SK-N-SH (cell line): ENCODE measurements at regions not wholly inside any gene's neighbourhood (a gene's known extent, or its start where the extent isn't known, plus 50 kb on each side); places are given as distances from the start of the nearest gene placed in this dataset.

Experiments used
- CTCF ChIA-PET: fragments of 300-600, 350-600 bp; formaldehyde crosslinking; extraction: SDS; loops from one replicate; lab custom pipeline; 2021; lab: Yijun Ruan, JAX
- POLR2A ChIA-PET: fragments of 350-600 bp; sonication (Branson Sonifier 250); formaldehyde crosslinking; extraction: SDS; loops from one replicate; lab custom pipeline; 2020; ENCODE audit warnings: antibody characterized with exemption, inconsistent platforms; lab: Yijun Ruan, JAX
- DNase-seq: peaks from one replicate; pipeline ENCODE4 v3.0.0; 2012
- H2AFZ ChIP-seq: fragments of 200-600 bp; sonication (generic); 2 replicates; pipeline ENCODE4 v1.8.1; 2016; ENCODE audit warnings: antibody characterized with exemption, mild to moderate bottlenecking, low read depth
- H3F3A ChIP-seq: fragments of 200-600 bp; sonication (generic); replicated peaks from 2 replicates; pipeline ENCODE3; 2016; ENCODE audit warnings: antibody characterized with exemption, mild to moderate bottlenecking; ENCODE audit not compliant: insufficient read depth
- H3K27ac ChIP-seq, 2 experiments: fragments of 200-500 bp in 1 of 2; fragments of 200-600 bp in 1 of 2; sonication (Bioruptor generic) in 1 of 2; sonication (generic), shearing (Covaris generic) in 1 of 2; 2 replicates each; pipeline versions ENCODE4 v1.5.1 to v1.6.1; 2014 to 2016; ENCODE audit warnings: low read depth in 2 of 2, inconsistent platforms in 1 of 2, low read length in 1 of 2, mild to moderate bottlenecking in 1 of 2, mixed read lengths in 1 of 2
- H3K27me3 ChIP-seq: fragments of 200-600 bp; sonication (generic), shearing (Covaris generic); 2 replicates; pipeline ENCODE4 v1.6.1; 2016; ENCODE audit warnings: mixed run types; ENCODE audit not compliant: insufficient read depth
- H3K36me3 ChIP-seq, 2 experiments: fragments of 200-500 bp in 1 of 2; fragments of 200-600 bp in 1 of 2; sonication (Bioruptor generic) in 1 of 2; sonication (generic) in 1 of 2; replicated peaks in 1 of 2; 2 replicates each; pipeline versions ENCODE3 to v1.5.1; 2014 to 2016; ENCODE audit warnings: low read length in 1 of 2, mild to moderate bottlenecking in 1 of 2; ENCODE audit not compliant: insufficient read depth in 2 of 2, control insufficient read depth in 1 of 2
- H3K4me1 ChIP-seq, 2 experiments: fragments of 200-500 bp in 1 of 2; fragments of 200-600 bp in 1 of 2; sonication (Bioruptor generic) in 1 of 2; sonication (generic), shearing (Covaris generic) in 1 of 2; 2 replicates each; pipeline versions ENCODE4 v1.5.1 to v1.6.1; 2014 to 2016; ENCODE audit warnings: low read depth in 1 of 2, low read length in 1 of 2, mixed run types in 1 of 2; ENCODE audit not compliant: insufficient read depth in 2 of 2, control insufficient read depth in 1 of 2
- H3K4me2 ChIP-seq: fragments of 200-600 bp; sonication (generic), shearing (Covaris generic); 2 replicates; pipeline ENCODE4 v1.6.1; 2017; ENCODE audit warnings: mixed run types
- H3K4me3 ChIP-seq, 2 experiments: fragments of 200-500 bp in 1 of 2; fragments of 200-600 bp in 1 of 2; sonication (Bioruptor generic) in 1 of 2; sonication (generic), shearing (Covaris generic) in 1 of 2; 2 replicates each; pipeline versions ENCODE4 v1.5.1 to v1.8.1; 2014 to 2016; ENCODE audit warnings: low read depth in 2 of 2, inconsistent platforms in 1 of 2, low read length in 1 of 2, mild to moderate bottlenecking in 1 of 2, mixed read lengths in 1 of 2, moderate library complexity in 1 of 2
- H3K79me2 ChIP-seq: fragments of 200-600 bp; sonication (generic); 2 replicates; pipeline ENCODE4 v1.8.1; 2017; ENCODE audit warnings: mild to moderate bottlenecking; ENCODE audit not compliant: insufficient read depth
- H3K9ac ChIP-seq: fragments of 200-600 bp; sonication (generic); 2 replicates; pipeline ENCODE4 v1.6.1; 2017; ENCODE audit warnings: mixed run types
- H3K9me2 ChIP-seq: fragments of 200-600 bp; sonication (generic); 2 replicates; pipeline ENCODE4 v1.6.1; 2017; ENCODE audit warnings: mixed run types
- H3K9me3 ChIP-seq: fragments of 200-600 bp; sonication (generic); 2 replicates; pipeline ENCODE4 v1.6.1; 2017; ENCODE audit warnings: mixed run types, mild to moderate bottlenecking, moderate library complexity
- H4K20me1 ChIP-seq: fragments of 200-600 bp; sonication (generic); 2 replicates; pipeline ENCODE4 v1.6.1; 2017; ENCODE audit warnings: mild to moderate bottlenecking, mixed run types; ENCODE audit not compliant: insufficient read depth
- EZH2phosphoT487 ChIP-seq: fragments of 200-600 bp; sonication (generic); IDR thresholded peaks from 2 replicates; pipeline ENCODE4 v1.6.1; 2017; ENCODE audit warnings: low read depth, mixed run types, mild to moderate bottlenecking, antibody characterized with exemption, moderate library complexity, borderline replicate concordance
- FOSL2 ChIP-seq: IDR thresholded peaks from 2 replicates; pipeline ENCODE4 v1.4.0; 2012; ENCODE audit warnings: low read depth, mild to moderate bottlenecking, moderate library complexity, borderline replicate concordance
- FOXJ3 ChIP-seq: sonication (generic); formaldehyde crosslinking; IDR thresholded peaks from 2 replicates; pipeline ENCODE4 v1.5.1; 2020; ENCODE audit warnings: mild to moderate bottlenecking, missing genetic modification reagents
- FOXM1 ChIP-seq: IDR thresholded peaks from 2 replicates; pipeline ENCODE4 v1.4.0; 2012; ENCODE audit warnings: low read depth, mild to moderate bottlenecking
- GABPA ChIP-seq: IDR thresholded peaks from 2 replicates; pipeline ENCODE4 v1.4.0; 2012; ENCODE audit warnings: low read depth, mild to moderate bottlenecking
- JUND ChIP-seq: IDR thresholded peaks from 2 replicates; pipeline ENCODE4 v1.4.0; 2012
- NRF1 ChIP-seq: IDR thresholded peaks from 2 replicates; pipeline ENCODE4 v1.6.1; 2012; ENCODE audit warnings: low read depth, mild to moderate bottlenecking, low read length
- RAD21 ChIP-seq: IDR thresholded peaks from 2 replicates; pipeline ENCODE4 v1.6.1; 2012; ENCODE audit warnings: mild to moderate bottlenecking, low read length
- RXRA ChIP-seq: IDR thresholded peaks from 2 replicates; pipeline ENCODE4 v1.4.0; 2012; ENCODE audit warnings: low read depth, mild to moderate bottlenecking, borderline replicate concordance
- SIN3A ChIP-seq: IDR thresholded peaks from 2 replicates; pipeline ENCODE4 v1.6.1; 2012; ENCODE audit warnings: low read depth, mild to moderate bottlenecking, low read length, moderate library complexity, borderline replicate concordance
- SMC3 ChIP-seq: IDR thresholded peaks from 2 replicates; pipeline ENCODE4 v1.6.1; 2012; ENCODE audit warnings: low read depth, low read length, improper control_type of control experiment
- TCF12 ChIP-seq: IDR thresholded peaks from 2 replicates; pipeline ENCODE4 v1.4.0; 2012
- TEAD4 ChIP-seq: IDR thresholded peaks from 2 replicates; pipeline ENCODE4 v1.4.0; 2012; ENCODE audit warnings: mild to moderate bottlenecking, borderline replicate concordance; ENCODE audit not compliant: insufficient read depth
- WGBS: methylation state at CpG from one replicate; pipeline ENCODE4 v1.1.6; 2017; ENCODE audit warnings: low lambda C conversion rate; 5-methylcytosine and 5-hydroxymethylcytosine counted together
- TF ChIP-seq, protein P1 (sequence below): fragments of 150-350 bp; IDR thresholded peaks from 2 replicates; pipeline ENCODE4 v1.6.1; 2016; ENCODE audit warnings: mild to moderate bottlenecking, low read depth, low read length
- TF ChIP-seq, protein P2 (sequence below): IDR thresholded peaks from 2 replicates; pipeline ENCODE4 v1.4.0; 2012; ENCODE audit warnings: low read depth, borderline replicate concordance
- TF ChIP-seq, protein P3 (sequence below): IDR thresholded peaks from 2 replicates; pipeline ENCODE4; 2012

DNA sequence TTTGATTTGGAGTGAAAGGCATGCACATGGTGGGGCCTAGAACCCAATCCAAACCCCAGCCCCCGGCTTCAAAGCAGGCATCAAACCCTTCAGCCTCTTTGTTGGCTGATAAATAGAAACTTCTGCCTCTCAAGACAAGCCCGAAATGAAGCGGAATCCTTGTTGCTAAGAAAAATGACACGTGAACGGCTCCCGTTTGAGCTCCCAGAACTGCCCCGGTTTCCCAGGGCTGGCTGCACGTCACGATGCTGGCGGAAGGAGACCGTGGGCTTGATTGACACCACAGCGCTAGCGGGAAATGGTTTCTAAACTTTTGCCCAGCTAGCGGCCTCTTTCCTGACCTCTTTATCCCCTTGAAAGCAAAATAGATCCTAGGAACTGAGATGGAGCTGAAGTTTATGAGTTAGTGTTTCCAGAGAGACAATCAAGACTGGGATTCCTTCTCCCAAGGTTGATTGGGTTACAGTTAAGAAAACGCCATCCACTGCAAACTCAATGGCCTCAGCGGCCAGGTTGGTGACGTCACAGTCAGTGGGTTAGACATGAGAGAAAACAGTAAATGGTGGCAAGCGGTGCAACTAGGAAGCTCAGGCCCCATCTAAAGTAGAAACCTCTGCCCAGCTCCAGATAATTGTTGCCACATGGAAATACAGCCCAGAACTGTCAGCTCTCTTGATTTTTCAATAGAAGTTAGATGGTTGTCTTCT, 117.0 kb downstream of the ANKRD60 start:
- H3K9me2 ChIP-seq, result no peaks in the 10 kb centered on the region
- no peaks in the 10 kb centered on the region for H4K20me1 ChIP-seq
- H2AFZ ChIP-seq, result no peak overlapping the region
- H3K27ac ChIP-seq, result peak overlapping the region; percentile 5 to 47; a peak in 1 of 4 replicates
- no peaks in the 10 kb centered on the region for H3K27me3 ChIP-seq
- H3K4me1 ChIP-seq, result peaks cover 0 to 4% of the 10 kb centered on the region in 2 experiments; a peak in 1 of 4 replicates
- ChIA-PET POLR2A (no interaction called here), CTCF (interaction anchor here (0.6 to 1.8 kb wide), 3 partner anchors 24 to 257 kb away, joined by 3 to 6 read pairs (median 4); no protein-coding TSS in a partner anchor)
- H3K9ac ChIP-seq, result no peak overlapping the region
- DNase-seq, result no peak
- H3K79me2 ChIP-seq, result no peaks in the 10 kb centered on the region
- 91% methylated on average over 18 of the region's 18 CpGs for WGBS
- TF ChIP-seq JUND, result no peak
- no peak for TF ChIP-seq RAD21
- TF ChIP-seq RXRA, result no peak
- no peak for TF ChIP-seq SMC3
- TF ChIP-seq, protein P1, sequence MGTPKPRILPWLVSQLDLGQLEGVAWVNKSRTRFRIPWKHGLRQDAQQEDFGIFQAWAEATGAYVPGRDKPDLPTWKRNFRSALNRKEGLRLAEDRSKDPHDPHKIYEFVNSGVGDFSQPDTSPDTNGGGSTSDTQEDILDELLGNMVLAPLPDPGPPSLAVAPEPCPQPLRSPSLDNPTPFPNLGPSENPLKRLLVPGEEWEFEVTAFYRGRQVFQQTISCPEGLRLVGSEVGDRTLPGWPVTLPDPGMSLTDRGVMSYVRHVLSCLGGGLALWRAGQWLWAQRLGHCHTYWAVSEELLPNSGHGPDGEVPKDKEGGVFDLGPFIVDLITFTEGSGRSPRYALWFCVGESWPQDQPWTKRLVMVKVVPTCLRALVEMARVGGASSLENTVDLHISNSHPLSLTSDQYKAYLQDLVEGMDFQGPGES, result no peak
- no peak for TF ChIP-seq GABPA
- no peak for TF ChIP-seq TCF12
- TF ChIP-seq, protein P2, sequence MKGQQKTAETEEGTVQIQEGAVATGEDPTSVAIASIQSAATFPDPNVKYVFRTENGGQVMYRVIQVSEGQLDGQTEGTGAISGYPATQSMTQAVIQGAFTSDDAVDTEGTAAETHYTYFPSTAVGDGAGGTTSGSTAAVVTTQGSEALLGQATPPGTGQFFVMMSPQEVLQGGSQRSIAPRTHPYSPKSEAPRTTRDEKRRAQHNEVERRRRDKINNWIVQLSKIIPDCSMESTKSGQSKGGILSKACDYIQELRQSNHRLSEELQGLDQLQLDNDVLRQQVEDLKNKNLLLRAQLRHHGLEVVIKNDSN, result no peak
- TF ChIP-seq, protein P3, sequence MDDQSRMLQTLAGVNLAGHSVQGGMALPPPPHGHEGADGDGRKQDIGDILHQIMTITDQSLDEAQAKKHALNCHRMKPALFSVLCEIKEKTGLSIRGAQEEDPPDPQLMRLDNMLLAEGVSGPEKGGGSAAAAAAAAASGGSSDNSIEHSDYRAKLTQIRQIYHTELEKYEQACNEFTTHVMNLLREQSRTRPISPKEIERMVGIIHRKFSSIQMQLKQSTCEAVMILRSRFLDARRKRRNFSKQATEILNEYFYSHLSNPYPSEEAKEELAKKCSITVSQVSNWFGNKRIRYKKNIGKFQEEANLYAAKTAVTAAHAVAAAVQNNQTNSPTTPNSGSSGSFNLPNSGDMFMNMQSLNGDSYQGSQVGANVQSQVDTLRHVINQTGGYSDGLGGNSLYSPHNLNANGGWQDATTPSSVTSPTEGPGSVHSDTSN, result no peak
- TF ChIP-seq EZH2phosphoT487, result no peak
- TF ChIP-seq FOXM1, result no peak
- no peak for TF ChIP-seq NRF1
- no peak for TF ChIP-seq SIN3A
- TF ChIP-seq FOSL2, result no peak
- no peak for TF ChIP-seq FOXJ3 (CRISPR knock-in tag)
- TF ChIP-seq TEAD4, result no peak
- H3K4me2 ChIP-seq, result 0 out of 2 replicates have a peak overlapping the region, but pooled peaks have one; percentile 8
- no peaks in the 10 kb centered on the region for H3K36me3 ChIP-seq
- H3F3A ChIP-seq, result peaks cover 8% of the 10 kb centered on the region
- H3K4me3 ChIP-seq, result no peak overlapping the region
- H3K9me3 ChIP-seq, result no peaks in the 10 kb centered on the region
